ENCODE measurements at regions not wholly inside any gene's neighbourhood (a gene's known extent, or its start where the extent isn't known, plus 50 kb on each side); places are given as distances from the start of the nearest gene placed in this dataset.

DNA sequence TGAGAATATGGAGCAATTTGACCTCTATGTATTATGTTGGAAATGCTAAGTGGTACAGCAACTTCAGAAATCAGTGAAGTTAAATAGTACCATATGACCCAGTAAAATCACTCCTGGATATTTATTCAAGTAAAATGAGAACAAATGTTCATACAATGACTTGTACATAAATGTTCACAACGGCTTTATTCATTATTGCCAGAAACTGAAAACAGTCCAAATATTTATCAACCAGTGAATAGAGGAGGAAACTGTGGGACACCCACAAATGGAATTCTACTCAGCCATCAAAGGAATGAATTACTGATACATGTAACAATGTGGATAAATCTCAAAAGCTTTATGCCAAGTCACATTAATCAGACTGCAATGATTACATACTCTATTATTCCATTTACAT is 416.3 kb downstream of the AASDHPPT start:
- no peak for DNase-seq (ENCODE audit: low read depth)
- TF ChIP-seq, protein P1, sequence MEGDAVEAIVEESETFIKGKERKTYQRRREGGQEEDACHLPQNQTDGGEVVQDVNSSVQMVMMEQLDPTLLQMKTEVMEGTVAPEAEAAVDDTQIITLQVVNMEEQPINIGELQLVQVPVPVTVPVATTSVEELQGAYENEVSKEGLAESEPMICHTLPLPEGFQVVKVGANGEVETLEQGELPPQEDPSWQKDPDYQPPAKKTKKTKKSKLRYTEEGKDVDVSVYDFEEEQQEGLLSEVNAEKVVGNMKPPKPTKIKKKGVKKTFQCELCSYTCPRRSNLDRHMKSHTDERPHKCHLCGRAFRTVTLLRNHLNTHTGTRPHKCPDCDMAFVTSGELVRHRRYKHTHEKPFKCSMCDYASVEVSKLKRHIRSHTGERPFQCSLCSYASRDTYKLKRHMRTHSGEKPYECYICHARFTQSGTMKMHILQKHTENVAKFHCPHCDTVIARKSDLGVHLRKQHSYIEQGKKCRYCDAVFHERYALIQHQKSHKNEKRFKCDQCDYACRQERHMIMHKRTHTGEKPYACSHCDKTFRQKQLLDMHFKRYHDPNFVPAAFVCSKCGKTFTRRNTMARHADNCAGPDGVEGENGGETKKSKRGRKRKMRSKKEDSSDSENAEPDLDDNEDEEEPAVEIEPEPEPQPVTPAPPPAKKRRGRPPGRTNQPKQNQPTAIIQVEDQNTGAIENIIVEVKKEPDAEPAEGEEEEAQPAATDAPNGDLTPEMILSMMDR (IDR thresholded peaks at IDR 0.05; ENCODE audit: insufficient read depth, low read depth, low read length): no peak

DNA sequence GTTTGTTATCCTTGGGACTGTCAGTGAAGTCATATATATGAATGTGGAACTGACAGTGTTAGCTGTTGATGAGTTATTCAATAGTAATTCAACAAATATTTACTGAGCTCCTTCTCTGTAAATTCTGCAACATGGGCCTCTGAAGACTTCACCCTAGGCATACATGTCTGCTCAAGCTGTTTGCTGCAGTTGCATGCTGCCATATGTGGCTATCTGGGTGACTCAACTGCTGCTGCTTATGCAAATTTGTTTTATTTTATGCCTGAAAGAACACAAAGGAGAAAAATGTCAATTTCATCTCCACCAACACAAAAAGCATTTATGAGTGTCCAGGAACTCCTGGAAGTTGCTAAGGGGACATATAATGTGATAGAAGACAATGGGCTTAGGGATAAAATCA is 417.6 kb downstream of the AASDHPPT start:
- H3K4me3 ChIP-seq (ENCODE audit: low read depth, low read length): no peak overlapping the region
- DNase-seq (ENCODE audit: low read depth): peak; percentile 22
- TF ChIP-seq, protein P1 (IDR thresholded peaks at IDR 0.05; ENCODE audit: insufficient read depth, low read depth, low read length): no peak

More for the DNA sequence above, 416.3 kb downstream of the AASDHPPT start:
- H3K4me3 ChIP-seq (ENCODE audit: low read depth, low read length): no peak overlapping the region

DNA sequence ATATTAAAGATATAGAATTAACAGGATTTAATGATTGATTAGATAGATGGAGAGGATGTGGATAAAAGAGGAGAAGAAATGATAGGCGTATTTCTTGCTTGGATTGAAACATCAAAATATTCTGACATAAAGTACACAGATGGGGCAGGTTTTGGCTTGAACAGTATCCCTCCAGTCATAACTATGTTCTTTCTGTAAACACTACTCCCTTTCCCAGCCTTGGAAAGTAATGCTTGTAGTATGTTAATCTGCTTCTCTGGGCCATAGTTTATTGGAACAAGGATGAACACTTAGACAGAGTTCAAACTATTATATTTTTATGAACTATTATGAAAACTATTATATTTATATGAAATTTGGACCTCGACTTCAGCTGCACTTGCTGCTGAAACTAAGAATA is 419.2 kb downstream of the AASDHPPT start:
- TF ChIP-seq, protein P1 (IDR thresholded peaks at IDR 0.05; ENCODE audit: insufficient read depth, low read depth, low read length): no peak
- H3K4me3 ChIP-seq (ENCODE audit: low read depth, low read length): no peak overlapping the region
- peak; percentile 10 for DNase-seq (ENCODE audit: low read depth)

DNA sequence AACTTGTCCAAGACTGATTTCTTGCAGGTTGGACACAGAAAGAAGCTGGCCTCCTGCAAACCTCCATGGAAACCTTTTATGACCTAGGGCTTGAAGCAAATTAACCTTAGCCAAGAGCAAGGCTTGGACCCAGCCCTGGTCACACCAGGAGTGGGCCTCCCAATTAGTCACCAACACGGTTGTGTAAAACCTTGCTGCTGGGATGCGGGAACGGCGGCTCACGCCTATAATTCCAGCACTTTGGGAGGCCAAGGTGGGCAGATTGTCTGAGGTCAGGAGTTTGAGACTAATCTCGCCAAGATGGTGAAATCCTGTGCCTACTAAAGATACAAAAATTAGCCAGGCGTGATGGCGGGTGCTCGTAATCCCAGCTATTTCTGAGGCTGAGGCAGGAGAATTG is 419.9 kb downstream of the AASDHPPT start:
- H3K4me3 ChIP-seq (ENCODE audit: low read depth, low read length): no peak overlapping the region
- TF ChIP-seq, protein P1 (IDR thresholded peaks at IDR 0.05; ENCODE audit: insufficient read depth, low read depth, low read length): no peak

DNA sequence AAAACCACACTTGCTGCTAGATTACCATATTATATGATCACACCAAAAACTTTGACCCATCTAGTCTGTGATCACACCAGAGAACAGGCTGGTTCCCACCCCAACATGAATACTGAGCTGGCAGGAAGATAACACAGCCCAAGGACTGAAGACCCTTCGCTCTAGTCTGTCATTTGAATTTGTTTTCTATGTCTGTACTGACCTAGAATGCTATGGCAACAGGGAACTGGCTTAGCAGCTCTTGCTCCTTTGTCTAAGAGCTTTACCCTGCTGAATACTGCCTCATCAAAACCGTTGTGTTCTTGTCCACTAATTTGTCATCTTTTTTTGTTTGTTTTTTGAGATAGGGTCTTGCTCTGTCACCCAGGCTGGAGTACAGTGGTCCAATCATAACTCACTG is 420.4 kb downstream of the AASDHPPT start:
- TF ChIP-seq, protein P1 (IDR thresholded peaks at IDR 0.05; ENCODE audit: insufficient read depth, low read depth, low read length): no peak
- no peak for DNase-seq (ENCODE audit: low read depth)
- no peak overlapping the region for H3K4me3 ChIP-seq (ENCODE audit: low read depth, low read length)

More for the DNA sequence above, 419.9 kb downstream of the AASDHPPT start:
- DNase-seq (ENCODE audit: low read depth): no peak

DNA sequence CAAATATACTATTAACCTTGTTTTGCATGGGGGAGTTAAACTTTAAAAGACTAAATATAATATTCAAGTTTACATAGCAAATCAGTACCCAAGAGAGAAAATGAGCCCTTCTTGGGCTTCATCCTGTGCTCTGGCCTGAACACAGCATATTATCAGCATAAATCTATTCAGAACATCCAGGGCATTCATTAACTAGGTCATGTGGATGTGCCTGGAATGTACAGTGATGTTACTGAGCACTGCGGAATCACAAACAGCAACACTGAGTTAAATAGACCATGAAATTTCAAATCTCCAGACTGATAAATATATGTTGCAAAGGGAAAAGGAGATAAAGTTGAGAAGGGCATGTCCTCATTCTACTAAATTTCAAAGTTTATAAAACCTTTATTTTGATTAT is 426.4 kb downstream of the AASDHPPT start:
- TF ChIP-seq, protein P1 (IDR thresholded peaks at IDR 0.05; ENCODE audit: insufficient read depth, low read depth, low read length): no peak
- DNase-seq (ENCODE audit: low read depth): peak; percentile 13
- no peak overlapping the region for H3K4me3 ChIP-seq (ENCODE audit: low read depth, low read length)

DNA sequence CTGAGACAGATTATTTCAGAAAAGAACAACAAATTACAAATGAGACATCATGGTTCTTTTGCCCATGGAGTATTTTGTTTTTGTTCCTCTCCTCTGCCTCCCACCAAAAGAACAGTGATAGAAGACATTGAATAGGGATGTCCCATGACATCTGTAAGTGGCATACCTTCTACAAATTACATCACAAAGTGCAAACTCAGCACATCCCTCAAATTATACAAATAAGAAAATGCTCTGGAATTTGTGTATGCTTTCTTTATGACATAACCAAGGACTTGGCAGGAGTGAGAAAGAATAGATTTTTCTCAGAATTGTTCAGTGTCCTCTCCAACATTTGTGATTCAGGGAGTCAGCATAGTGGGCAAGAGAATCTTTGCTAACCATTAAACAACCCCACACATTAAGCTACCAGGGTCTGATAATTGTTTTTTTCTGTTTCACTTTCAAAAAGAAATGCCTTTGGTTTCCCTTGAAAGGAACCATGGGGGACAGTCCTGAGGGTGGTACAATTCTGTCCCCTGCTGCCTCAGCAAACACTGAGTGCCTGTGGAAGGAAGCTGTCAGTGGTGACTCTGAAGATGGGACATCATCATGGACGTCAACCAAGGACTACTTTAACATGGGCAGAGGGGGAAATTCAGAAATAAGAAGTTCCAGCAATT is 430.3 kb downstream of the AASDHPPT start:
- H3K4me3 ChIP-seq (ENCODE audit: low read depth, low read length): no peak overlapping the region
- TF ChIP-seq, protein P1 (IDR thresholded peaks at IDR 0.05; ENCODE audit: insufficient read depth, low read depth, low read length): no peak
- no peak for DNase-seq (ENCODE audit: low read depth)

Measured in fibroblast of villous mesenchyme (primary cell).